A673 (cell line): ENCODE measurements at regions not wholly inside any gene's neighbourhood (a gene's known extent, or its start where the extent isn't known, plus 50 kb on each side); places are given as distances from the start of the nearest gene placed in this dataset.

ENCODE experiments used
- EZH2 ChIP-seq: fragments of 200-600 bp; sonication (generic); IDR thresholded peaks from 2 replicates; pipeline ENCODE4 v1.6.1; 2017; ENCODE audit warnings: borderline replicate concordance, low read depth, mild to moderate bottlenecking, mixed read lengths, antibody characterized with exemption, low read length; ENCODE audit not compliant: poor library complexity, severe bottlenecking
- TF ChIP-seq, protein P1 (sequence below): fragments of 300-800, 200-600 bp; sonication (generic); conservative IDR thresholded peaks from 2 replicates; pipeline ENCODE4 v1.5.1; 2017; ENCODE audit warnings: low read depth, mild to moderate bottlenecking, antibody characterized with exemption, low read length, moderate library complexity, mixed read lengths

- TF ChIP-seq, protein P1, sequence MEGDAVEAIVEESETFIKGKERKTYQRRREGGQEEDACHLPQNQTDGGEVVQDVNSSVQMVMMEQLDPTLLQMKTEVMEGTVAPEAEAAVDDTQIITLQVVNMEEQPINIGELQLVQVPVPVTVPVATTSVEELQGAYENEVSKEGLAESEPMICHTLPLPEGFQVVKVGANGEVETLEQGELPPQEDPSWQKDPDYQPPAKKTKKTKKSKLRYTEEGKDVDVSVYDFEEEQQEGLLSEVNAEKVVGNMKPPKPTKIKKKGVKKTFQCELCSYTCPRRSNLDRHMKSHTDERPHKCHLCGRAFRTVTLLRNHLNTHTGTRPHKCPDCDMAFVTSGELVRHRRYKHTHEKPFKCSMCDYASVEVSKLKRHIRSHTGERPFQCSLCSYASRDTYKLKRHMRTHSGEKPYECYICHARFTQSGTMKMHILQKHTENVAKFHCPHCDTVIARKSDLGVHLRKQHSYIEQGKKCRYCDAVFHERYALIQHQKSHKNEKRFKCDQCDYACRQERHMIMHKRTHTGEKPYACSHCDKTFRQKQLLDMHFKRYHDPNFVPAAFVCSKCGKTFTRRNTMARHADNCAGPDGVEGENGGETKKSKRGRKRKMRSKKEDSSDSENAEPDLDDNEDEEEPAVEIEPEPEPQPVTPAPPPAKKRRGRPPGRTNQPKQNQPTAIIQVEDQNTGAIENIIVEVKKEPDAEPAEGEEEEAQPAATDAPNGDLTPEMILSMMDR = no peak
- TF ChIP-seq EZH2 = no peak
Measured at GRCh38 chr7:157061979-157062378, 51.5 kb upstream of the MNX1 start.
